ENCODE measurements at regions not wholly inside any gene's neighbourhood (a gene's known extent, or its start where the extent isn't known, plus 50 kb on each side); places are given as distances from the start of the nearest gene placed in this dataset.

- DNase-seq (ENCODE audit: low read depth), result no peak
Observed at GRCh38 chr6:100182313-100182712, 188.3 kb upstream of the MCHR2 start.

GRCh38 chr6:100181309-100181708 is 187.3 kb upstream of the MCHR2 start:
- no peak for DNase-seq (ENCODE audit: low read depth)

- no peak for DNase-seq (ENCODE audit: low read depth)
Observed at GRCh38 chr6:100179576-100179975, 185.6 kb upstream of the MCHR2 start.

GRCh38 chr6:100177956-100178355 is 183.9 kb upstream of the MCHR2 start:
- no peak for DNase-seq (ENCODE audit: low read depth)

GRCh38 chr6:100176951-100177710 is 183.1 kb upstream of the MCHR2 start:
- DNase-seq (ENCODE audit: low read depth), result no peak

GRCh38 chr6:100176311-100176950 is 182.4 kb upstream of the MCHR2 start:
- peak; percentile 28 for DNase-seq (ENCODE audit: low read depth)

GRCh38 chr6:100175814-100176310 is 181.8 kb upstream of the MCHR2 start:
- peak; percentile 56 for DNase-seq (ENCODE audit: low read depth)

- DNase-seq (ENCODE audit: low read depth), result no peak
Observed at GRCh38 chr6:100173211-100173610, 179.2 kb upstream of the MCHR2 start.

- no peak for DNase-seq (ENCODE audit: low read depth)
Observed at GRCh38 chr6:100172322-100172713, 178.3 kb upstream of the MCHR2 start.

GRCh38 chr6:100171533-100172321 is 177.7 kb upstream of the MCHR2 start:
- DNase-seq (ENCODE audit: low read depth), result peak; percentile 70

GRCh38 chr6:100168148-100168547 is 174.1 kb upstream of the MCHR2 start:
- DNase-seq (ENCODE audit: low read depth), result no peak

- no peak for DNase-seq (ENCODE audit: low read depth)
Observed at GRCh38 chr6:100167585-100167984, 173.6 kb upstream of the MCHR2 start.

- DNase-seq (ENCODE audit: low read depth), result no peak
Observed at GRCh38 chr6:100166956-100167355, 172.9 kb upstream of the MCHR2 start.

- DNase-seq (ENCODE audit: low read depth), result no peak
Observed at GRCh38 chr6:100165442-100165841, 171.4 kb upstream of the MCHR2 start.

GRCh38 chr6:100163035-100163434 is 169.0 kb upstream of the MCHR2 start:
- DNase-seq (ENCODE audit: low read depth), result no peak

GRCh38 chr6:100161782-100162365 is 167.9 kb upstream of the MCHR2 start:
- DNase-seq (ENCODE audit: low read depth), result no peak

- DNase-seq (ENCODE audit: low read depth), result no peak
Observed at GRCh38 chr6:100160930-100161329, 166.9 kb upstream of the MCHR2 start.

- no peak for DNase-seq (ENCODE audit: low read depth)
Observed at GRCh38 chr6:100155141-100155540, 161.1 kb upstream of the MCHR2 start.

GRCh38 chr6:100153636-100154275 is 159.7 kb upstream of the MCHR2 start:
- no peak for DNase-seq (ENCODE audit: low read depth)

GRCh38 chr6:100152201-100152600 is 158.2 kb upstream of the MCHR2 start:
- DNase-seq (ENCODE audit: low read depth), result no peak

- no peak for DNase-seq (ENCODE audit: low read depth)
Observed at GRCh38 chr6:100144991-100145390, 151.0 kb upstream of the MCHR2 start.

Data from HT1080 (cell line).